Spleen (tissue), 7 donors: ENCODE measurements at regions not wholly inside any gene's neighbourhood (a gene's known extent, or its start where the extent isn't known, plus 50 kb on each side); places are given as distances from the start of the nearest gene placed in this dataset.

Experiments
- CTCF ChIP-seq, 11 experiments: fragments of 200-600 bp in 7 of 11; fragments of 450-650 bp in 4 of 11; sonication (generic) in 4 of 11; IDR thresholded peaks in 8 of 11; conservative IDR thresholded peaks in 3 of 11; 1 replicate in 7 of 11; 2 replicates in 4 of 11; pipeline versions ENCODE4 v1.4.0 to v1.8.0; 2016 to 2021; ENCODE audit warnings: antibody characterized with exemption in 11 of 11, inconsistent platforms in 4 of 11, mild to moderate bottlenecking in 1 of 11
- POLR2A ChIP-seq, 3 donors: fragments of 450-650 bp; IDR thresholded peaks; one replicate each; pipeline ENCODE4 v1.5.1; 2017; ENCODE audit warnings: antibody characterized with exemption in 3 of 3, mild to moderate bottlenecking in 1 of 3
- POLR2AphosphoS5 ChIP-seq, 3 donors: sonication (generic); formaldehyde crosslinking; IDR thresholded peaks; one replicate each; pipeline ENCODE4 v1.5.1; 2017; ENCODE audit warnings: antibody characterized with exemption in 3 of 3
- donor health status: DM: no; HTN: no; CAD: no; lungs with moderate emphysema.
- donor health status: DM: no; HTN: no; CAD: no.
- donor health status: DM: no; HTN: no; CAD: no.

GRCh38 chr9:115770521-115770920, 383.1 kb upstream of the PAPPA start:
- TF ChIP-seq POLR2A (IDR thresholded peaks at IDR 0.05) (no peak), CTCF (IDR thresholded peaks at IDR 0.05 in 8 of 11, conservative IDR thresholded peaks at IDR 0.05 in 3 of 11) (no peak), POLR2AphosphoS5 (IDR thresholded peaks at IDR 0.05) (no peak)
